GM12892 (cell line): ENCODE measurements at regions not wholly inside any gene's neighbourhood (a gene's known extent, or its start where the extent isn't known, plus 50 kb on each side); places are given as distances from the start of the nearest gene placed in this dataset.

Experiments
- POLR2A ChIP-seq: IDR thresholded peaks from 2 replicates; pipeline ENCODE4 v1.6.1; 2011; ENCODE audit warnings: low read depth, low read length, control low read depth
- POLR2AphosphoS5 ChIP-seq: IDR thresholded peaks from 2 replicates; pipeline ENCODE4 v1.6.1; 2011; ENCODE audit warnings: low read depth, low read length, control low read depth

GRCh38 chr14:87002776-87003175 lies 990.2 kb downstream of the GALC start:
- TF ChIP-seq POLR2A (no peak), POLR2AphosphoS5 (no peak)
